Body of pancreas (tissue), 4 donors: ENCODE measurements at regions not wholly inside any gene's neighbourhood (a gene's known extent, or its start where the extent isn't known, plus 50 kb on each side); places are given as distances from the start of the nearest gene placed in this dataset.

Experiments used
- POLR2A ChIP-seq, 3 donors: fragments of 450-650 bp; IDR thresholded peaks; one replicate each; pipeline ENCODE4 v1.6.1; 2016; ENCODE audit warnings: antibody characterized with exemption in 3 of 3, mild to moderate bottlenecking in 2 of 3
- TF ChIP-seq, protein P1 (sequence below), 7 experiments: fragments of 450-650 bp in 4 of 7; fragments of 200-600 bp in 3 of 7; sonication (generic) in 3 of 7; IDR thresholded peaks; one replicate each; pipeline ENCODE4 v1.5.1; 2016 to 2019; ENCODE audit warnings: antibody characterized with exemption in 7 of 7

- TF ChIP-seq, protein P1, sequence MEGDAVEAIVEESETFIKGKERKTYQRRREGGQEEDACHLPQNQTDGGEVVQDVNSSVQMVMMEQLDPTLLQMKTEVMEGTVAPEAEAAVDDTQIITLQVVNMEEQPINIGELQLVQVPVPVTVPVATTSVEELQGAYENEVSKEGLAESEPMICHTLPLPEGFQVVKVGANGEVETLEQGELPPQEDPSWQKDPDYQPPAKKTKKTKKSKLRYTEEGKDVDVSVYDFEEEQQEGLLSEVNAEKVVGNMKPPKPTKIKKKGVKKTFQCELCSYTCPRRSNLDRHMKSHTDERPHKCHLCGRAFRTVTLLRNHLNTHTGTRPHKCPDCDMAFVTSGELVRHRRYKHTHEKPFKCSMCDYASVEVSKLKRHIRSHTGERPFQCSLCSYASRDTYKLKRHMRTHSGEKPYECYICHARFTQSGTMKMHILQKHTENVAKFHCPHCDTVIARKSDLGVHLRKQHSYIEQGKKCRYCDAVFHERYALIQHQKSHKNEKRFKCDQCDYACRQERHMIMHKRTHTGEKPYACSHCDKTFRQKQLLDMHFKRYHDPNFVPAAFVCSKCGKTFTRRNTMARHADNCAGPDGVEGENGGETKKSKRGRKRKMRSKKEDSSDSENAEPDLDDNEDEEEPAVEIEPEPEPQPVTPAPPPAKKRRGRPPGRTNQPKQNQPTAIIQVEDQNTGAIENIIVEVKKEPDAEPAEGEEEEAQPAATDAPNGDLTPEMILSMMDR (IDR thresholded peaks at IDR 0.05), result no peak
- no peak for TF ChIP-seq POLR2A (IDR thresholded peaks at IDR 0.05)
Measured at GRCh38 chr2:176833671-176834070, 378.9 kb upstream of the HNRNPA3 start.
